Fibroblast of mammary gland (primary cell): ENCODE measurements at regions not wholly inside any gene's neighbourhood (a gene's known extent, or its start where the extent isn't known, plus 50 kb on each side); places are given as distances from the start of the nearest gene placed in this dataset.

ENCODE experiments used
- DNase-seq: peaks from one replicate; pipeline ENCODE4 v3.0.0-alpha.2; 2010; ENCODE audit warnings: low read depth
- H3K4me3 ChIP-seq: 2 replicates; pipeline ENCODE4 v1.5.1; 2011; ENCODE audit warnings: low read depth, mild to moderate bottlenecking, low read length, moderate library complexity; ENCODE audit not compliant: control insufficient read depth
- CTCF ChIP-seq: conservative IDR thresholded peaks from 2 replicates; pipeline ENCODE4 v1.5.1; 2011; ENCODE audit warnings: low read depth, low read length, inconsistent platforms; ENCODE audit not compliant: control insufficient read depth, insufficient read depth

- H3K4me3 ChIP-seq, result no peak overlapping the region
- TF ChIP-seq CTCF, result no peak
- peak; percentile 63 for DNase-seq
Measured at GRCh38 chr1:115172270-115172669, 83.0 kb upstream of the TSPAN2 start.

- TF ChIP-seq CTCF, result no peak
- no peak overlapping the region for H3K4me3 ChIP-seq
- peak; percentile 90 for DNase-seq
Measured at GRCh38 chr1:115170961-115171392, 81.7 kb upstream of the TSPAN2 start.

- no peak for TF ChIP-seq CTCF
- no peak overlapping the region for H3K4me3 ChIP-seq
- DNase-seq, result no peak
Measured at GRCh38 chr1:115170377-115170776, 81.1 kb upstream of the TSPAN2 start.

- no peak overlapping the region for H3K4me3 ChIP-seq
- no peak for DNase-seq
- TF ChIP-seq CTCF, result no peak
Measured at GRCh38 chr1:115168026-115168425, 78.7 kb upstream of the TSPAN2 start.

GRCh38 chr1:115166531-115167091, 77.3 kb upstream of the TSPAN2 start:
- peak; percentile 77 for DNase-seq
- TF ChIP-seq CTCF, result no peak
- H3K4me3 ChIP-seq, result no peak overlapping the region

GRCh38 chr1:115165776-115166175, 76.5 kb upstream of the TSPAN2 start:
- no peak for TF ChIP-seq CTCF
- H3K4me3 ChIP-seq, result no peak overlapping the region
- no peak for DNase-seq
